ENCODE measurements at regions not wholly inside any gene's neighbourhood (a gene's known extent, or its start where the extent isn't known, plus 50 kb on each side); places are given as distances from the start of the nearest gene placed in this dataset.

GRCh38 chr7:11290863-11291262 is 317.2 kb downstream of the PHF14 start:
- intact Hi-C loops (cut with DNase I), result no loop called here
- no peak for DNase-seq

- intact Hi-C loops (cut with DNase I), result no loop called here
Observed at GRCh38 chr7:11294218-11294617, 320.5 kb downstream of the PHF14 start.

GRCh38 chr7:11294965-11295364 is 321.3 kb downstream of the PHF14 start:
- DNase-seq, result no peak
- intact Hi-C loops (cut with DNase I), result no loop called here

More at GRCh38 chr7:11294218-11294617, 320.5 kb downstream of the PHF14 start:
- no peak for DNase-seq

GRCh38 chr7:11297126-11297625 is 323.5 kb downstream of the PHF14 start:
- DNase-seq, result no peak
- intact Hi-C loops (cut with DNase I), result no loop called here

GRCh38 chr7:11297764-11298163 is 324.1 kb downstream of the PHF14 start:
- intact Hi-C loops (cut with DNase I), result no loop called here
- no peak for DNase-seq

GRCh38 chr7:11298220-11298619 is 324.5 kb downstream of the PHF14 start:
- no peak for DNase-seq

GRCh38 chr7:11300241-11300640 is 326.6 kb downstream of the PHF14 start:
- intact Hi-C loops (cut with DNase I), result no loop called here
- no peak for DNase-seq

More at GRCh38 chr7:11298220-11298619, 324.5 kb downstream of the PHF14 start:
- intact Hi-C loops (cut with DNase I), result no loop called here

GRCh38 chr7:11302121-11302520 is 328.4 kb downstream of the PHF14 start:
- intact Hi-C loops (cut with DNase I), result no loop called here

GRCh38 chr7:11313801-11314200 is 340.1 kb downstream of the PHF14 start:
- DNase-seq, result no peak
- intact Hi-C loops (cut with DNase I), result no loop called here

More at GRCh38 chr7:11302121-11302520, 328.4 kb downstream of the PHF14 start:
- no peak for DNase-seq

- no peak for DNase-seq
- intact Hi-C loops (cut with DNase I), result no loop called here
Observed at GRCh38 chr7:11315666-11316258, 342.1 kb downstream of the PHF14 start.

- intact Hi-C loops (cut with DNase I), result no loop called here
- no peak for DNase-seq
Observed at GRCh38 chr7:11317766-11318165, 344.1 kb downstream of the PHF14 start.

- intact Hi-C loops (cut with DNase I), result no loop called here
- no peak for DNase-seq
Observed at GRCh38 chr7:11319491-11320274, 346.0 kb downstream of the PHF14 start.
